GM21528 (cell line): ENCODE measurements at regions not wholly inside any gene's neighbourhood (a gene's known extent, or its start where the extent isn't known, plus 50 kb on each side); places are given as distances from the start of the nearest gene placed in this dataset.
"Not testable (repeated sequence)": the region's sequence is repeated elsewhere in the genome, so short reads cannot be mapped to it uniquely, and the experiment has no call there.

Experiments
- ATAC-seq: cut with Tn5 transposase; IDR thresholded peaks from one replicate; pipeline ENCODE4 v1.9.1; 2021; ENCODE audit warnings: mild to moderate bottlenecking, moderate library complexity; ENCODE audit not compliant: unreplicated experiment, low FRiP score

- no peak for ATAC-seq
These were observed 93.5 kb upstream of the MLN start for GRCh38 chr6:33897189-33897780.

- no peak for ATAC-seq
These were observed 92.8 kb upstream of the MLN start for GRCh38 chr6:33896391-33897188.

GRCh38 chr6:33895988-33896387 lies 92.2 kb upstream of the MLN start:
- ATAC-seq, result no peak

- ATAC-seq, result no peak
These were observed 91.5 kb upstream of the MLN start for GRCh38 chr6:33895296-33895695.

- ATAC-seq, result no peak
These were observed 90.6 kb upstream of the MLN start for GRCh38 chr6:33894438-33894837.

- ATAC-seq, result no peak
These were observed 89.0 kb upstream of the MLN start for GRCh38 chr6:33892581-33893346.

GRCh38 chr6:33888664-33889200 lies 84.9 kb upstream of the MLN start:
- ATAC-seq, result no peak

- ATAC-seq, result no peak
These were observed 84.4 kb upstream of the MLN start for GRCh38 chr6:33888183-33888582.

- ATAC-seq, result no peak
These were observed 82.9 kb upstream of the MLN start for GRCh38 chr6:33886673-33887144.

GRCh38 chr6:33885132-33886057 lies 81.6 kb upstream of the MLN start:
- no peak for ATAC-seq

GRCh38 chr6:33883621-33884020 lies 79.8 kb upstream of the MLN start:
- ATAC-seq, result not testable (repeated sequence)

GRCh38 chr6:33882154-33882553 lies 78.4 kb upstream of the MLN start:
- no peak for ATAC-seq

- no peak for ATAC-seq
These were observed 77.0 kb upstream of the MLN start for GRCh38 chr6:33880766-33881165.

GRCh38 chr6:33880104-33880678 lies 76.4 kb upstream of the MLN start:
- no peak for ATAC-seq

- no peak for ATAC-seq
These were observed 74.8 kb upstream of the MLN start for GRCh38 chr6:33878562-33878961.

GRCh38 chr6:33877982-33878535 lies 74.3 kb upstream of the MLN start:
- ATAC-seq, result no peak

- ATAC-seq, result no peak
These were observed 71.9 kb upstream of the MLN start for GRCh38 chr6:33875696-33876095.

GRCh38 chr6:33875141-33875581 lies 71.4 kb upstream of the MLN start:
- no peak for ATAC-seq

- ATAC-seq, result no peak
These were observed 70.4 kb upstream of the MLN start for GRCh38 chr6:33874136-33874760.
